Hepatocyte (in vitro differentiated cells): ENCODE measurements at regions not wholly inside any gene's neighbourhood (a gene's known extent, or its start where the extent isn't known, plus 50 kb on each side); places are given as distances from the start of the nearest gene placed in this dataset.

Experiments
- DNase-seq: peaks from one replicate; pipeline ENCODE4 v3.0.0-alpha.2; 2016; ENCODE audit warnings: low spot score
- H2AFZ ChIP-seq: fragments of 200-600 bp; sonication (generic); 2 replicates; pipeline ENCODE4 v1.6.0; 2016; ENCODE audit warnings: antibody characterized with exemption, mild to moderate bottlenecking
- H3K27ac ChIP-seq: fragments of 200-600 bp; sonication (generic); 2 replicates; pipeline ENCODE4 v1.5.1; 2016; ENCODE audit warnings: mild to moderate bottlenecking
- H3K27me3 ChIP-seq: fragments of 200-600 bp; sonication (generic); 2 replicates; pipeline ENCODE4 v1.6.1; 2016
- H3K36me3 ChIP-seq: fragments of 200-600 bp; sonication (generic); replicated peaks from 2 replicates; pipeline ENCODE4 v1.5.1; 2016; ENCODE audit warnings: low read depth; ENCODE audit not compliant: insufficient read depth
- H3K4me1 ChIP-seq: fragments of 200-600 bp; sonication (generic); 2 replicates; pipeline ENCODE4 v1.5.1; 2016; ENCODE audit warnings: mild to moderate bottlenecking, moderate library complexity; ENCODE audit not compliant: insufficient read depth
- H3K4me2 ChIP-seq: fragments of 200-600 bp; sonication (generic); 2 replicates; pipeline ENCODE4 v1.6.0; 2016
- H3K4me3 ChIP-seq: fragments of 200-600 bp; sonication (generic); 2 replicates; pipeline ENCODE4 v1.5.1; 2016; ENCODE audit warnings: mild to moderate bottlenecking
- H3K79me2 ChIP-seq: fragments of 200-600 bp; sonication (generic); 2 replicates; pipeline ENCODE4 v1.6.0; 2017; ENCODE audit warnings: mild to moderate bottlenecking
- H3K9me2 ChIP-seq: fragments of 200-600 bp; sonication (generic); replicated peaks from 2 replicates; pipeline ENCODE4 v1.6.0; 2017; ENCODE audit warnings: mild to moderate bottlenecking; ENCODE audit not compliant: insufficient read depth
- H3K9me3 ChIP-seq: fragments of 200-600 bp; sonication (generic); 2 replicates; pipeline ENCODE4 v1.5.1; 2016; ENCODE audit warnings: low read depth, mild to moderate bottlenecking
- H4K20me1 ChIP-seq: fragments of 200-600 bp; sonication (generic); 2 replicates; pipeline ENCODE4 v1.6.0; 2016; ENCODE audit warnings: mild to moderate bottlenecking; ENCODE audit not compliant: insufficient read depth, poor library complexity, severe bottlenecking
- EZH2 ChIP-seq: fragments of 200-600 bp; sonication (generic); IDR thresholded peaks from 2 replicates; pipeline ENCODE4 v1.6.1; 2016; ENCODE audit warnings: antibody characterized with exemption, mild to moderate bottlenecking, borderline replicate concordance
- EZH2phosphoT487 ChIP-seq: fragments of 200-600 bp; sonication (generic); IDR thresholded peaks from one replicate; pipeline ENCODE4 v1.6.1; 2018; ENCODE audit warnings: antibody characterized with exemption, mild to moderate bottlenecking, low read depth, moderate library complexity; ENCODE audit not compliant: unreplicated experiment, severe bottlenecking
- WGBS: methylation state at CpG from one replicate; pipeline ENCODE4 v1.1.6; 2016; ENCODE audit warnings: low lambda C conversion rate; ENCODE audit errors: missing lambda C conversion rate; 5-methylcytosine and 5-hydroxymethylcytosine counted together
- TF ChIP-seq, protein P1 (sequence below): fragments of 200-600 bp; sonication (generic); IDR thresholded peaks from 2 replicates; pipeline ENCODE4 v1.5.1; 2016; ENCODE audit warnings: antibody characterized with exemption, mild to moderate bottlenecking; ENCODE audit not compliant: poor library complexity

DNA sequence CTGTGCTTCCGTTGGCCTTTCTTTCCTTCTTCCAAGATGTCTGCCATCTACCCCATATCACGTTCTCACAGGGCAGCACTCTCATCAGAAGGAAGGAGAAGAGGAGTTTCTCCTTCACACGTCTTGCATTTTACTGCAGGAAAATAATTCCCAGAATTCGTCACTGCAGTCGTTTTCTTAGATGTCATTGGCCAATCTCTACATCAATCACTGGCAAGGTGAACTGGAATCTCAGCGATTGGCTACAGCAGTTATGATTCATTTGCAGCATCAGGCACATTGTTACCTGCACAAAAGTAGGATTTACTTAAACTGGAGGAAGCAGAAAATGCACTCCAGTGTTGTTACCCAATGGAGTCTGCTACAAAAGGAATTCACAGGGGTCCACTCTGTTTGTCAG lies 277.2 kb upstream of the RBFOX1 start:
- Histone ChIP-seq H2AFZ (no peak overlapping the region), H3K36me3 (no peaks in the 10 kb centered on the region), H3K4me3 (no peak overlapping the region), H3K9me3 (no peaks in the 10 kb centered on the region), H3K4me1 (peaks cover 11% of the 10 kb centered on the region), H3K9me2 (no peaks in the 10 kb centered on the region), H4K20me1 (no peaks in the 10 kb centered on the region), H3K4me2 (no peak overlapping the region), H3K79me2 (no peaks in the 10 kb centered on the region), H3K27ac (no peak overlapping the region), H3K27me3 (no peaks in the 10 kb centered on the region)
- DNase-seq, result no peak
- TF ChIP-seq EZH2, result no peak
- TF ChIP-seq EZH2phosphoT487, result no peak
- TF ChIP-seq, protein P1, sequence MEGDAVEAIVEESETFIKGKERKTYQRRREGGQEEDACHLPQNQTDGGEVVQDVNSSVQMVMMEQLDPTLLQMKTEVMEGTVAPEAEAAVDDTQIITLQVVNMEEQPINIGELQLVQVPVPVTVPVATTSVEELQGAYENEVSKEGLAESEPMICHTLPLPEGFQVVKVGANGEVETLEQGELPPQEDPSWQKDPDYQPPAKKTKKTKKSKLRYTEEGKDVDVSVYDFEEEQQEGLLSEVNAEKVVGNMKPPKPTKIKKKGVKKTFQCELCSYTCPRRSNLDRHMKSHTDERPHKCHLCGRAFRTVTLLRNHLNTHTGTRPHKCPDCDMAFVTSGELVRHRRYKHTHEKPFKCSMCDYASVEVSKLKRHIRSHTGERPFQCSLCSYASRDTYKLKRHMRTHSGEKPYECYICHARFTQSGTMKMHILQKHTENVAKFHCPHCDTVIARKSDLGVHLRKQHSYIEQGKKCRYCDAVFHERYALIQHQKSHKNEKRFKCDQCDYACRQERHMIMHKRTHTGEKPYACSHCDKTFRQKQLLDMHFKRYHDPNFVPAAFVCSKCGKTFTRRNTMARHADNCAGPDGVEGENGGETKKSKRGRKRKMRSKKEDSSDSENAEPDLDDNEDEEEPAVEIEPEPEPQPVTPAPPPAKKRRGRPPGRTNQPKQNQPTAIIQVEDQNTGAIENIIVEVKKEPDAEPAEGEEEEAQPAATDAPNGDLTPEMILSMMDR, result no peak
- 77% methylated on average over 6 of the region's 6 CpGs for WGBS

- H4K20me1 ChIP-seq, result no peaks in the 10 kb centered on the region
- WGBS, result 85% methylated on average over 4 of the region's 4 CpGs
- no peaks in the 10 kb centered on the region for H3K36me3 ChIP-seq
- no peaks in the 10 kb centered on the region for H3K27me3 ChIP-seq
- H3K4me2 ChIP-seq, result no peak overlapping the region
- no peaks in the 10 kb centered on the region for H3K9me3 ChIP-seq
- H3K4me1 ChIP-seq, result no peaks in the 10 kb centered on the region
- no peaks in the 10 kb centered on the region for H3K79me2 ChIP-seq
- no peak overlapping the region for H3K4me3 ChIP-seq
- H3K9me2 ChIP-seq, result no peaks in the 10 kb centered on the region
- no peak overlapping the region for H3K27ac ChIP-seq
- no peak for DNase-seq
- no peak overlapping the region for H2AFZ ChIP-seq
- TF ChIP-seq EZH2 (no peak), EZH2phosphoT487 (no peak)
- TF ChIP-seq, protein P1, result no peak
These were observed 280.9 kb upstream of the RBFOX1 start for GRCh38 chr16:7051591-7052349.

GRCh38 chr16:7044331-7044730 lies 288.3 kb upstream of the RBFOX1 start:
- Histone ChIP-seq H3K9me3 (no peaks in the 10 kb centered on the region), H3K4me3 (no peak overlapping the region), H3K27me3 (no peaks in the 10 kb centered on the region), H3K27ac (peak overlapping the region; percentile 57), H3K36me3 (no peaks in the 10 kb centered on the region), H4K20me1 (no peaks in the 10 kb centered on the region), H3K4me2 (peak overlapping the region; percentile 53), H3K9me2 (no peaks in the 10 kb centered on the region), H2AFZ (no peak overlapping the region), H3K79me2 (no peaks in the 10 kb centered on the region), H3K4me1 (peaks cover 10% of the 10 kb centered on the region)
- DNase-seq, result peak; percentile 22
- 41% methylated on average over 6 of the region's 6 CpGs for WGBS
- TF ChIP-seq EZH2phosphoT487 (no peak), EZH2 (no peak)
- TF ChIP-seq, protein P1, result no peak
